ENCODE measurements at regions not wholly inside any gene's neighbourhood (a gene's known extent, or its start where the extent isn't known, plus 50 kb on each side); places are given as distances from the start of the nearest gene placed in this dataset.

GRCh38 chr5:91277840-91278239, 105.3 kb downstream of the ARRDC3 start:
- H3K27me3 ChIP-seq = no peaks in the 10 kb centered on the region
- DNase-seq = no peak
- no peak overlapping the region for H3K4me3 ChIP-seq
- H3K4me1 ChIP-seq = no peaks in the 10 kb centered on the region
- H3K27ac ChIP-seq = no peak overlapping the region
- no peaks in the 10 kb centered on the region for H3K9me3 ChIP-seq
- no peaks in the 10 kb centered on the region for H3K36me3 ChIP-seq
- TF ChIP-seq POLR2A (IDR thresholded peaks at IDR 0.05) (no peak), CTCF (IDR thresholded peaks at IDR 0.05) (no peak)

GRCh38 chr5:91277093-91277626, 106.0 kb downstream of the ARRDC3 start:
- DNase-seq = no peak
- no peaks in the 10 kb centered on the region for H3K36me3 ChIP-seq
- no peaks in the 10 kb centered on the region for H3K4me1 ChIP-seq
- no peaks in the 10 kb centered on the region for H3K9me3 ChIP-seq
- H3K4me3 ChIP-seq = no peak overlapping the region
- TF ChIP-seq CTCF (IDR thresholded peaks at IDR 0.05) = no peak
- H3K27ac ChIP-seq = no peak overlapping the region
- H3K27me3 ChIP-seq = no peaks in the 10 kb centered on the region

GRCh38 chr5:91272858-91273257, 110.3 kb downstream of the ARRDC3 start:
- H3K4me1 ChIP-seq = no peaks in the 10 kb centered on the region
- H3K27ac ChIP-seq = no peak overlapping the region
- H3K27me3 ChIP-seq = no peaks in the 10 kb centered on the region
- no peak for TF ChIP-seq CTCF (IDR thresholded peaks at IDR 0.05)
- no peak for TF ChIP-seq POLR2A (IDR thresholded peaks at IDR 0.05)
- H3K36me3 ChIP-seq = no peaks in the 10 kb centered on the region
- no peaks in the 10 kb centered on the region for H3K9me3 ChIP-seq
- no peak overlapping the region for H3K4me3 ChIP-seq
- DNase-seq = no peak

- H3K27ac ChIP-seq = no peak overlapping the region
Observed at GRCh38 chr5:91271999-91272398, 111.1 kb downstream of the ARRDC3 start.

GRCh38 chr5:91269198-91269597, 113.9 kb downstream of the ARRDC3 start:
- H3K27ac ChIP-seq = no peak overlapping the region
- H3K4me1 ChIP-seq = no peaks in the 10 kb centered on the region
- no peak overlapping the region for H3K4me3 ChIP-seq
- no peaks in the 10 kb centered on the region for H3K36me3 ChIP-seq
- no peak for TF ChIP-seq CTCF (IDR thresholded peaks at IDR 0.05)
- no peak for TF ChIP-seq POLR2A (IDR thresholded peaks at IDR 0.05)
- H3K9me3 ChIP-seq = no peaks in the 10 kb centered on the region
- no peak for DNase-seq
- no peaks in the 10 kb centered on the region for H3K27me3 ChIP-seq

More at GRCh38 chr5:91271999-91272398, 111.1 kb downstream of the ARRDC3 start:
- DNase-seq = no peak
- Histone ChIP-seq H3K9me3 (no peaks in the 10 kb centered on the region), H3K27me3 (no peaks in the 10 kb centered on the region), H3K4me1 (no peaks in the 10 kb centered on the region), H3K36me3 (no peaks in the 10 kb centered on the region), H3K4me3 (no peak overlapping the region)
- TF ChIP-seq CTCF (IDR thresholded peaks at IDR 0.05) = no peak
- TF ChIP-seq POLR2A (IDR thresholded peaks at IDR 0.05) = no peak

- H3K36me3 ChIP-seq = no peaks in the 10 kb centered on the region
- no peak for DNase-seq
- no peak overlapping the region for H3K27ac ChIP-seq
- no peak for TF ChIP-seq POLR2A (IDR thresholded peaks at IDR 0.05)
- TF ChIP-seq CTCF (IDR thresholded peaks at IDR 0.05) = peak in 1 of 6 experiments; percentile 34
- H3K4me1 ChIP-seq = no peaks in the 10 kb centered on the region
- no peaks in the 10 kb centered on the region for H3K27me3 ChIP-seq
- H3K4me3 ChIP-seq = no peak overlapping the region
- H3K9me3 ChIP-seq = no peaks in the 10 kb centered on the region
Observed at GRCh38 chr5:91266184-91266705, 116.9 kb downstream of the ARRDC3 start.
